Progenitor cell of endocrine pancreas (in vitro differentiated cells): ENCODE measurements at regions not wholly inside any gene's neighbourhood (a gene's known extent, or its start where the extent isn't known, plus 50 kb on each side); places are given as distances from the start of the nearest gene placed in this dataset.

Experiments
- DNase-seq: peaks from one replicate; pipeline ENCODE4 v3.0.0; 2021; ENCODE audit warnings: low spot score; ENCODE audit not compliant: unreplicated experiment
- H3K27ac Mint-ChIP-seq: 2 replicates; pipeline ENCODE4 v1.8.0; 2021; ENCODE audit warnings: mild to moderate bottlenecking, moderate library complexity, mixed read lengths
- H3K27me3 Mint-ChIP-seq: 2 replicates; pipeline ENCODE4 v1.8.0; 2021; ENCODE audit warnings: mixed read lengths
- H3K36me3 Mint-ChIP-seq: 2 replicates; pipeline ENCODE4 v1.8.0; 2022; ENCODE audit warnings: mixed read lengths; ENCODE audit not compliant: insufficient read depth
- H3K4me1 Mint-ChIP-seq: 2 replicates; pipeline ENCODE4 v1.8.0; 2021; ENCODE audit warnings: low read depth, mixed read lengths
- H3K4me3 Mint-ChIP-seq: 2 replicates; pipeline ENCODE4 v1.8.0; 2021; ENCODE audit warnings: low read depth, mild to moderate bottlenecking, moderate library complexity, mixed read lengths
- H3K9me3 Mint-ChIP-seq: 2 replicates; pipeline ENCODE4 v1.8.0; 2021; ENCODE audit warnings: low read depth, mixed read lengths
- TF ChIP-seq, protein P1 (sequence below): fragments of 200-600 bp; sonication (generic); IDR thresholded peaks from one replicate; pipeline ENCODE4 v1.5.0; 2021; ENCODE audit warnings: antibody characterized with exemption, mild to moderate bottlenecking; ENCODE audit not compliant: unreplicated experiment

DNA sequence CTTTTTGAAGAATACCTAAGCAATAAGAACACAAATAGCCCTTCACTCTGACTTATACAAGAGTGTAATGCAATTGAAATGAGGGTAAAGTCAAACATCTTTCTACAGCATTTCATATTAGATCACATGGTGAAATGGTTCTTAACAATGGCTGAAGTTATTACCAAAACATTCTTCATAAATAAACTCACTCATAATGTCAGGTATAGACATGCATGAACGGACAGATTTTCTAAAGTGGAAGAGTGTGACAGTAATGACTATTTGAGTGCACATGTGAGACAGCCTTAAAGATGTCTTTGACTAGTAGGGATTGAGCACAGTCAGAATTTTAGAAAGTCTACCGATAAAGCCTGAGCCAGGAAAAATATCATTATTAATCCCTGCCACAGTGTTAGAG, 471.0 kb downstream of the ZPLD1 start:
- Mint-ChIP-seq H3K27me3 (no peaks in the 10 kb centered on the region), H3K4me1 (no peaks in the 10 kb centered on the region), H3K27ac (no peak overlapping the region), H3K4me3 (no peak overlapping the region), H3K9me3 (no peaks in the 10 kb centered on the region), H3K36me3 (no peaks in the 10 kb centered on the region)
- DNase-seq = no peak
- TF ChIP-seq, protein P1, sequence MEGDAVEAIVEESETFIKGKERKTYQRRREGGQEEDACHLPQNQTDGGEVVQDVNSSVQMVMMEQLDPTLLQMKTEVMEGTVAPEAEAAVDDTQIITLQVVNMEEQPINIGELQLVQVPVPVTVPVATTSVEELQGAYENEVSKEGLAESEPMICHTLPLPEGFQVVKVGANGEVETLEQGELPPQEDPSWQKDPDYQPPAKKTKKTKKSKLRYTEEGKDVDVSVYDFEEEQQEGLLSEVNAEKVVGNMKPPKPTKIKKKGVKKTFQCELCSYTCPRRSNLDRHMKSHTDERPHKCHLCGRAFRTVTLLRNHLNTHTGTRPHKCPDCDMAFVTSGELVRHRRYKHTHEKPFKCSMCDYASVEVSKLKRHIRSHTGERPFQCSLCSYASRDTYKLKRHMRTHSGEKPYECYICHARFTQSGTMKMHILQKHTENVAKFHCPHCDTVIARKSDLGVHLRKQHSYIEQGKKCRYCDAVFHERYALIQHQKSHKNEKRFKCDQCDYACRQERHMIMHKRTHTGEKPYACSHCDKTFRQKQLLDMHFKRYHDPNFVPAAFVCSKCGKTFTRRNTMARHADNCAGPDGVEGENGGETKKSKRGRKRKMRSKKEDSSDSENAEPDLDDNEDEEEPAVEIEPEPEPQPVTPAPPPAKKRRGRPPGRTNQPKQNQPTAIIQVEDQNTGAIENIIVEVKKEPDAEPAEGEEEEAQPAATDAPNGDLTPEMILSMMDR = no peak

DNA sequence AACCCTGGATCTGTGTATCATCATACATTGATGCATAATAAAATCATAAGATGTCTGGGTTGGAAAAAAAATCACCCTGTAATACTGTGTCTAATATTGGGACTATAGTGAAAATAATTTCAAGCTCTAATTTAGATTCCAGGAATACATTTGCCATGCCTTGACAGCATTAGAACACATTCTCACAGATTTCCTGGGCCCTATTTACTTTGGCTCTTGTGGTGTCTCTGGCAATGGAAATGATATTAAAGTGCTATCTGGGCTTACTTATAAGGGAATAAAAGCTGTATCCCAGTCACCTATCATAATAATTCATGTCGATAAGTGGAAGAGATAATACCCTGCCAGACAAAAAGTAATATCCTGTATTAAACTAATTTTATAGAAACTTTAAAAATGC, 472.0 kb downstream of the ZPLD1 start:
- Mint-ChIP-seq H3K27ac (no peak overlapping the region), H3K4me3 (no peak overlapping the region), H3K4me1 (no peaks in the 10 kb centered on the region), H3K36me3 (no peaks in the 10 kb centered on the region), H3K9me3 (no peaks in the 10 kb centered on the region), H3K27me3 (no peaks in the 10 kb centered on the region)
- no peak for DNase-seq
- TF ChIP-seq, protein P1 = no peak

DNA sequence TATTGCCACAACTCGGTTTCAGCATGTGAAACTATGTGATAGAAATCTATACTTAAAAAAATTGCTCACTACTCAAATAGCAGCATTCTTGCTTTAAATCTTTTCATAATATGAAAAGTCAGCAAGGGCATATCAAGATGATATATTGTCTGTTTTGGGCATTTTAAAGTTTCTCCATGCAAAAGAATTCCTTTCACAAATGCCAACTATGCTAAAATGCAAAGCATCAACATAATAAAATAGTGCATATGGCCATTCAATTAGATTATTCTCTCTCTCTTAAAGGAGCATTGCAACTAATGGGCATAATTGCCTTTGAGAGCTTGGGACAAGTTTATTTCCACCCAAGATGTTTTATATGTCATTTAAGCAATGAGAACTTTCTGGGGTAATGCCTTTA, 475.1 kb downstream of the ZPLD1 start:
- no peaks in the 10 kb centered on the region for H3K4me1 Mint-ChIP-seq
- H3K4me3 Mint-ChIP-seq = no peak overlapping the region
- no peaks in the 10 kb centered on the region for H3K9me3 Mint-ChIP-seq
- TF ChIP-seq, protein P1 = no peak
- no peaks in the 10 kb centered on the region for H3K36me3 Mint-ChIP-seq
- DNase-seq = no peak
- H3K27me3 Mint-ChIP-seq = no peaks in the 10 kb centered on the region
- no peak overlapping the region for H3K27ac Mint-ChIP-seq

DNA sequence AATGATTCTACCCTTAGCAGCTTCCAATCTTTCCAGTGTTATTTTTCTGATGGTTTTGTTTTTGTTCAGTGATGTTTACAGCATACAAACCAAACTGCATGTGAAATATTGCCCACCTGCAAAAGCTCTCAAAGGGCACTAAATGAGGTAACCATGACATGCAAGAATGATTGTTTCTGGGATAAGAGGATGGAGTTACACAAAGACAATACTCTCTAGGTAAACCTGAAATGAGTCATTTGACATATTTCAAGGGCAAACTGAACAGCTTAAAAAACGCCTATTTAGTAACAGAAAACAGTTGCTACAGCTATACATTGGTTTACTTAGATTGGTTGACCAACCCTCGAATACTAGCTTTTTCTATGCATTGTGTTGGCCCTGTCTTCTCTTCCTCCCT, 481.7 kb downstream of the ZPLD1 start:
- no peak overlapping the region for H3K27ac Mint-ChIP-seq
- no peaks in the 10 kb centered on the region for H3K4me1 Mint-ChIP-seq
- TF ChIP-seq, protein P1 = no peak
- H3K4me3 Mint-ChIP-seq = no peak overlapping the region
- no peak for DNase-seq
- no peaks in the 10 kb centered on the region for H3K36me3 Mint-ChIP-seq
- H3K9me3 Mint-ChIP-seq = peaks cover 9% of the 10 kb centered on the region
- no peaks in the 10 kb centered on the region for H3K27me3 Mint-ChIP-seq

- no peak overlapping the region for H3K4me3 Mint-ChIP-seq
- no peaks in the 10 kb centered on the region for H3K27me3 Mint-ChIP-seq
- DNase-seq = no peak
- no peak overlapping the region for H3K27ac Mint-ChIP-seq
- H3K4me1 Mint-ChIP-seq = no peaks in the 10 kb centered on the region
- TF ChIP-seq, protein P1 = no peak
- H3K36me3 Mint-ChIP-seq = peaks cover 2% of the 10 kb centered on the region
- H3K9me3 Mint-ChIP-seq = peaks cover 29% of the 10 kb centered on the region
Measured at GRCh38 chr3:102926618-102927017, 491.8 kb downstream of the ZPLD1 start.
